ENCODE measurements at regions not wholly inside any gene's neighbourhood (a gene's known extent, or its start where the extent isn't known, plus 50 kb on each side); places are given as distances from the start of the nearest gene placed in this dataset.
"Not testable (repeated sequence)": the region's sequence is repeated elsewhere in the genome, so short reads cannot be mapped to it uniquely, and the experiment has no call there.

GRCh38 chr7:8881916-8882315, 448.5 kb downstream of the NXPH1 start:
- Histone ChIP-seq H3K9me3 (no peaks in the 10 kb centered on the region), H3K36me3 (no peaks in the 10 kb centered on the region), H3K27me3 (no peaks in the 10 kb centered on the region), H3K4me1 (no peaks in the 10 kb centered on the region), H3K27ac (no peak overlapping the region), H3K4me3 (no peak overlapping the region)
- no peak for TF ChIP-seq CTCF (IDR thresholded peaks at IDR 0.05)
- no peak for DNase-seq (ENCODE audit: low spot score)

GRCh38 chr7:8885480-8886000, 452.1 kb downstream of the NXPH1 start:
- no peak for DNase-seq (ENCODE audit: low spot score)
- no peak overlapping the region for H3K4me3 ChIP-seq
- no peak for TF ChIP-seq CTCF (IDR thresholded peaks at IDR 0.05)
- no peaks in the 10 kb centered on the region for H3K36me3 ChIP-seq
- no peak overlapping the region for H3K27ac ChIP-seq
- no peaks in the 10 kb centered on the region for H3K9me3 ChIP-seq
- no peaks in the 10 kb centered on the region for H3K4me1 ChIP-seq
- H3K27me3 ChIP-seq, result no peaks in the 10 kb centered on the region

GRCh38 chr7:8890346-8890745, 456.9 kb downstream of the NXPH1 start:
- H3K9me3 ChIP-seq, H3K4me1 ChIP-seq: not testable (repeated sequence)

GRCh38 chr7:8893775-8894174, 460.4 kb downstream of the NXPH1 start:
- H3K27ac ChIP-seq, result no peak overlapping the region
- DNase-seq (ENCODE audit: low spot score), result no peak
- no peak overlapping the region for H3K4me3 ChIP-seq
- no peaks in the 10 kb centered on the region for H3K36me3 ChIP-seq
- H3K9me3 ChIP-seq, result no peaks in the 10 kb centered on the region
- H3K4me1 ChIP-seq, result no peaks in the 10 kb centered on the region
- H3K27me3 ChIP-seq, result no peaks in the 10 kb centered on the region
- no peak for TF ChIP-seq CTCF (IDR thresholded peaks at IDR 0.05)

More at GRCh38 chr7:8890346-8890745, 456.9 kb downstream of the NXPH1 start:
- not testable (repeated sequence) for H3K27me3 ChIP-seq; H3K27ac ChIP-seq; H3K36me3 ChIP-seq; H3K4me3 ChIP-seq; DNase-seq (ENCODE audit: low spot score)

GRCh38 chr7:8906396-8907075, 473.1 kb downstream of the NXPH1 start:
- Histone ChIP-seq H3K27me3 (no peaks in the 10 kb centered on the region), H3K36me3 (no peaks in the 10 kb centered on the region), H3K9me3 (no peaks in the 10 kb centered on the region), H3K27ac (no peak overlapping the region), H3K4me1 (no peaks in the 10 kb centered on the region), H3K4me3 (no peak overlapping the region)
- DNase-seq (ENCODE audit: low spot score), result no peak
- TF ChIP-seq CTCF (IDR thresholded peaks at IDR 0.05), result no peak

GRCh38 chr7:8908889-8909288, 475.5 kb downstream of the NXPH1 start:
- Histone ChIP-seq H3K27ac (no peak overlapping the region), H3K4me3 (no peak overlapping the region), H3K9me3 (no peaks in the 10 kb centered on the region), H3K36me3 (no peaks in the 10 kb centered on the region), H3K4me1 (no peaks in the 10 kb centered on the region), H3K27me3 (no peaks in the 10 kb centered on the region)
- DNase-seq (ENCODE audit: low spot score), result no peak
- no peak for TF ChIP-seq CTCF (IDR thresholded peaks at IDR 0.05)

All from right atrium auricular region (tissue), 2 donors.